ENCODE measurements at regions not wholly inside any gene's neighbourhood (a gene's known extent, or its start where the extent isn't known, plus 50 kb on each side); places are given as distances from the start of the nearest gene placed in this dataset.
"Not testable (repeated sequence)": the region's sequence is repeated elsewhere in the genome, so short reads cannot be mapped to it uniquely, and the experiment has no call there.

- not testable (repeated sequence) for H3K4me3 ChIP-seq (ENCODE audit: low read length); H3K27me3 ChIP-seq (ENCODE audit: control insufficient read depth, insufficient read depth, low read length); H3K9me3 ChIP-seq (ENCODE audit: control insufficient read depth, low read length); H3K36me3 ChIP-seq (ENCODE audit: control insufficient read depth, insufficient read depth, low read length); H3K9ac ChIP-seq (ENCODE audit: low read length); H3K4me1 ChIP-seq (ENCODE audit: control insufficient read depth, insufficient read depth, low read length)
Measured at GRCh38 chr7:27449046-27449445, 206.4 kb downstream of the EVX1 start.

GRCh38 chr7:27453702-27454405 is 208.8 kb downstream of the HIBADH start:
- no peaks in the 10 kb centered on the region for H3K36me3 ChIP-seq (ENCODE audit: control insufficient read depth, insufficient read depth, low read length)
- H3K4me3 ChIP-seq (ENCODE audit: low read length), result no peak overlapping the region
- H3K9ac ChIP-seq (ENCODE audit: low read length), result no peak overlapping the region
- H3K27me3 ChIP-seq (ENCODE audit: control insufficient read depth, insufficient read depth, low read length), result no peaks in the 10 kb centered on the region
- peaks cover 1% of the 10 kb centered on the region for H3K4me1 ChIP-seq (ENCODE audit: control insufficient read depth, insufficient read depth, low read length)
- H3K9me3 ChIP-seq (ENCODE audit: control insufficient read depth, low read length), result no peaks in the 10 kb centered on the region

GRCh38 chr7:27457120-27457519 is 205.6 kb downstream of the HIBADH start:
- H3K4me3 ChIP-seq (ENCODE audit: low read length); H3K36me3 ChIP-seq (ENCODE audit: control insufficient read depth, insufficient read depth, low read length); H3K27me3 ChIP-seq (ENCODE audit: control insufficient read depth, insufficient read depth, low read length); H3K9me3 ChIP-seq (ENCODE audit: control insufficient read depth, low read length); H3K4me1 ChIP-seq (ENCODE audit: control insufficient read depth, insufficient read depth, low read length); H3K9ac ChIP-seq (ENCODE audit: low read length): not testable (repeated sequence)

- not testable (repeated sequence) for H3K36me3 ChIP-seq (ENCODE audit: control insufficient read depth, insufficient read depth, low read length); H3K4me3 ChIP-seq (ENCODE audit: low read length); H3K9ac ChIP-seq (ENCODE audit: low read length); H3K27me3 ChIP-seq (ENCODE audit: control insufficient read depth, insufficient read depth, low read length); H3K4me1 ChIP-seq (ENCODE audit: control insufficient read depth, insufficient read depth, low read length); H3K9me3 ChIP-seq (ENCODE audit: control insufficient read depth, low read length)
Measured at GRCh38 chr7:27457603-27458565, 204.8 kb downstream of the HIBADH start.

GRCh38 chr7:27459021-27459730 is 203.5 kb downstream of the HIBADH start:
- H3K4me3 ChIP-seq (ENCODE audit: low read length), result no peak overlapping the region
- H3K9me3 ChIP-seq (ENCODE audit: control insufficient read depth, low read length), result no peaks in the 10 kb centered on the region
- H3K9ac ChIP-seq (ENCODE audit: low read length), result no peak overlapping the region

GRCh38 chr7:27459731-27460053 is 203.0 kb downstream of the HIBADH start:
- H3K27me3 ChIP-seq (ENCODE audit: control insufficient read depth, insufficient read depth, low read length), result no peaks in the 10 kb centered on the region
- H3K36me3 ChIP-seq (ENCODE audit: control insufficient read depth, insufficient read depth, low read length), result no peaks in the 10 kb centered on the region
- H3K9ac ChIP-seq (ENCODE audit: low read length), result no peak overlapping the region
- H3K4me3 ChIP-seq (ENCODE audit: low read length), result no peak overlapping the region
- no peaks in the 10 kb centered on the region for H3K9me3 ChIP-seq (ENCODE audit: control insufficient read depth, low read length)
- H3K4me1 ChIP-seq (ENCODE audit: control insufficient read depth, insufficient read depth, low read length), result no peaks in the 10 kb centered on the region

More at GRCh38 chr7:27459021-27459730, 203.5 kb downstream of the HIBADH start:
- no peaks in the 10 kb centered on the region for H3K27me3 ChIP-seq (ENCODE audit: control insufficient read depth, insufficient read depth, low read length)
- H3K36me3 ChIP-seq (ENCODE audit: control insufficient read depth, insufficient read depth, low read length), result no peaks in the 10 kb centered on the region
- no peaks in the 10 kb centered on the region for H3K4me1 ChIP-seq (ENCODE audit: control insufficient read depth, insufficient read depth, low read length)

GRCh38 chr7:27462575-27463270 is 200.0 kb downstream of the HIBADH start:
- H3K9ac ChIP-seq (ENCODE audit: low read length), result no peak overlapping the region
- no peaks in the 10 kb centered on the region for H3K36me3 ChIP-seq (ENCODE audit: control insufficient read depth, insufficient read depth, low read length)
- no peaks in the 10 kb centered on the region for H3K27me3 ChIP-seq (ENCODE audit: control insufficient read depth, insufficient read depth, low read length)
- H3K4me3 ChIP-seq (ENCODE audit: low read length), result no peak overlapping the region
- no peaks in the 10 kb centered on the region for H3K4me1 ChIP-seq (ENCODE audit: control insufficient read depth, insufficient read depth, low read length)
- no peaks in the 10 kb centered on the region for H3K9me3 ChIP-seq (ENCODE audit: control insufficient read depth, low read length)

- Histone ChIP-seq H3K36me3 (ENCODE audit: control insufficient read depth, insufficient read depth, low read length) (no peaks in the 10 kb centered on the region), H3K4me3 (ENCODE audit: low read length) (no peak overlapping the region), H3K9me3 (ENCODE audit: control insufficient read depth, low read length) (no peaks in the 10 kb centered on the region), H3K27me3 (ENCODE audit: control insufficient read depth, insufficient read depth, low read length) (no peaks in the 10 kb centered on the region), H3K4me1 (ENCODE audit: control insufficient read depth, insufficient read depth, low read length) (no peaks in the 10 kb centered on the region), H3K9ac (ENCODE audit: low read length) (no peak overlapping the region)
Measured at GRCh38 chr7:27464970-27465369, 197.7 kb downstream of the HIBADH start.

GRCh38 chr7:27466703-27467102 is 196.0 kb downstream of the HIBADH start:
- Histone ChIP-seq H3K9me3 (ENCODE audit: control insufficient read depth, low read length) (no peaks in the 10 kb centered on the region), H3K27me3 (ENCODE audit: control insufficient read depth, insufficient read depth, low read length) (no peaks in the 10 kb centered on the region)

GRCh38 chr7:27472043-27472442 is 190.6 kb downstream of the HIBADH start:
- no peaks in the 10 kb centered on the region for H3K4me1 ChIP-seq (ENCODE audit: control insufficient read depth, insufficient read depth, low read length)
- no peaks in the 10 kb centered on the region for H3K36me3 ChIP-seq (ENCODE audit: control insufficient read depth, insufficient read depth, low read length)
- H3K9ac ChIP-seq (ENCODE audit: low read length), result no peak overlapping the region

More at GRCh38 chr7:27466703-27467102, 196.0 kb downstream of the HIBADH start:
- H3K4me1 ChIP-seq (ENCODE audit: control insufficient read depth, insufficient read depth, low read length), result no peaks in the 10 kb centered on the region
- H3K4me3 ChIP-seq (ENCODE audit: low read length), result no peak overlapping the region
- no peaks in the 10 kb centered on the region for H3K36me3 ChIP-seq (ENCODE audit: control insufficient read depth, insufficient read depth, low read length)
- no peak overlapping the region for H3K9ac ChIP-seq (ENCODE audit: low read length)

More at GRCh38 chr7:27472043-27472442, 190.6 kb downstream of the HIBADH start:
- no peaks in the 10 kb centered on the region for H3K9me3 ChIP-seq (ENCODE audit: control insufficient read depth, low read length)
- no peaks in the 10 kb centered on the region for H3K27me3 ChIP-seq (ENCODE audit: control insufficient read depth, insufficient read depth, low read length)
- H3K4me3 ChIP-seq (ENCODE audit: low read length), result no peak overlapping the region

Measured in mucosa of stomach (tissue), 1 donor.